ENCODE measurements at regions not wholly inside any gene's neighbourhood (a gene's known extent, or its start where the extent isn't known, plus 50 kb on each side); places are given as distances from the start of the nearest gene placed in this dataset.

- no peak for DNase-seq (ENCODE audit: low spot score)
These were observed 113.1 kb downstream of the RHOU start for GRCh38 chr1:228848406-228848805.

- DNase-seq (ENCODE audit: low spot score), result peak; percentile 66
These were observed 113.8 kb downstream of the RHOU start for GRCh38 chr1:228849011-228849541.

- peak; percentile 32 for DNase-seq (ENCODE audit: low spot score)
These were observed 115.1 kb downstream of the RHOU start for GRCh38 chr1:228850141-228851100.

- DNase-seq (ENCODE audit: low spot score), result no peak
These were observed 115.9 kb downstream of the RHOU start for GRCh38 chr1:228851193-228851592.

- no peak for DNase-seq (ENCODE audit: low spot score)
These were observed 116.3 kb downstream of the RHOU start for GRCh38 chr1:228851618-228852017.

GRCh38 chr1:228852024-228852423 lies 116.7 kb downstream of the RHOU start:
- peak; percentile 55 for DNase-seq (ENCODE audit: low spot score)

GRCh38 chr1:228852511-228853088 lies 117.3 kb downstream of the RHOU start:
- peak; percentile 12 for DNase-seq (ENCODE audit: low spot score)

GRCh38 chr1:228853191-228853590 lies 117.9 kb downstream of the RHOU start:
- DNase-seq (ENCODE audit: low spot score), result no peak

GRCh38 chr1:228853637-228854036 lies 118.4 kb downstream of the RHOU start:
- no peak for DNase-seq (ENCODE audit: low spot score)

GRCh38 chr1:228854907-228855306 lies 119.6 kb downstream of the RHOU start:
- no peak for DNase-seq (ENCODE audit: low spot score)

- no peak for DNase-seq (ENCODE audit: low spot score)
These were observed 122.3 kb downstream of the RHOU start for GRCh38 chr1:228857611-228858010.

- DNase-seq (ENCODE audit: low spot score), result peak; percentile 71
These were observed 125.9 kb downstream of the RHOU start for GRCh38 chr1:228860911-228861831.

- no peak for DNase-seq (ENCODE audit: low spot score)
These were observed 126.5 kb downstream of the RHOU start for GRCh38 chr1:228861832-228862180.

- no peak for DNase-seq (ENCODE audit: low spot score)
These were observed 127.5 kb downstream of the RHOU start for GRCh38 chr1:228862542-228863505.

GRCh38 chr1:228863776-228864175 lies 128.5 kb downstream of the RHOU start:
- no peak for DNase-seq (ENCODE audit: low spot score)

GRCh38 chr1:228865627-228866330 lies 130.5 kb downstream of the RHOU start:
- DNase-seq (ENCODE audit: low spot score), result peak; percentile 8

- DNase-seq (ENCODE audit: low spot score), result peak; percentile 28
These were observed 131.2 kb downstream of the RHOU start for GRCh38 chr1:228866468-228866867.

- DNase-seq (ENCODE audit: low spot score), result peak; percentile 18
These were observed 132.1 kb downstream of the RHOU start for GRCh38 chr1:228867108-228867950.

Data from HT-29 (cell line).